Activated naive CD8-positive, alpha-beta T cell treated with anti-CD3 and anti-CD28 coated beads, Interleukin-2, amount 10 ng/mL, durations not matched to agents 7 days and 5 days (primary cell): ENCODE measurements at regions not wholly inside any gene's neighbourhood (a gene's known extent, or its start where the extent isn't known, plus 50 kb on each side); places are given as distances from the start of the nearest gene placed in this dataset.
A peak's percentile ranks its signal among the peaks of the same experiment; 100 is the strongest.
"Not testable (repeated sequence)": the region's sequence is repeated elsewhere in the genome, so short reads cannot be mapped to it uniquely, and the experiment has no call there.

ENCODE experiments used
- ATAC-seq: fragments of 150-1000 bp; cut with Tn5 transposase; one replicate; pipeline ENCODE4 v1.10.0; 2021; ENCODE audit warnings: low read depth, moderate library complexity
- POLR2A ChIA-PET: fragments of 350-600 bp; sonication (Branson Sonifier 250); formaldehyde crosslinking; loops from one replicate; lab custom pipeline; 2021; ENCODE audit warnings: antibody characterized with exemption; lab: Charles Lee
- DNase-seq: peaks from one replicate; pipeline ENCODE4 v3.0.0; 2021
- H3K27ac Mint-ChIP-seq: one replicate; pipeline ENCODE4 v1.8.0; 2022; ENCODE audit warnings: mild to moderate bottlenecking, mixed read lengths
- H3K27me3 Mint-ChIP-seq: one replicate; pipeline ENCODE4 v1.8.0; 2022; ENCODE audit warnings: mild to moderate bottlenecking, moderate library complexity, mixed read lengths
- H3K36me3 Mint-ChIP-seq: one replicate; pipeline ENCODE4 v1.8.0; 2021; ENCODE audit warnings: mild to moderate bottlenecking, mixed read lengths
- H3K4me1 Mint-ChIP-seq: one replicate; pipeline ENCODE4 v1.8.0; 2021; ENCODE audit warnings: mixed read lengths
- H3K4me3 Mint-ChIP-seq: one replicate; pipeline ENCODE4 v1.8.0; 2022; ENCODE audit warnings: mild to moderate bottlenecking, moderate library complexity, mixed read lengths
- H3K9me3 Mint-ChIP-seq: one replicate; pipeline ENCODE4 v1.8.0; 2021; ENCODE audit warnings: mixed read lengths

GRCh38 chr4:77355731-77356130 is 198.7 kb downstream of the CCNG2 start:
- Mint-ChIP-seq H3K4me1 (no peaks in the 10 kb centered on the region), H3K27ac (no peak overlapping the region), H3K9me3 (no peaks in the 10 kb centered on the region), H3K27me3 (no peaks in the 10 kb centered on the region), H3K36me3 (no peaks in the 10 kb centered on the region), H3K4me3 (no peak overlapping the region)
- POLR2A ChIA-PET = no interaction called here
- DNase-seq (no peak), ATAC-seq (no peak)

- POLR2A ChIA-PET = no interaction called here
- H3K27ac Mint-ChIP-seq = no peak overlapping the region
- H3K9me3 Mint-ChIP-seq = no peaks in the 10 kb centered on the region
- H3K27me3 Mint-ChIP-seq = no peaks in the 10 kb centered on the region
- no peak overlapping the region for H3K4me3 Mint-ChIP-seq
- H3K4me1 Mint-ChIP-seq = no peaks in the 10 kb centered on the region
- no peaks in the 10 kb centered on the region for H3K36me3 Mint-ChIP-seq
- DNase-seq (no peak), ATAC-seq (no peak)
Measured at GRCh38 chr4:77358315-77358928, 201.4 kb downstream of the CCNG2 start.

GRCh38 chr4:77360451-77360850 is 203.4 kb downstream of the CCNG2 start:
- POLR2A ChIA-PET = no interaction called here
- Mint-ChIP-seq H3K4me3 (no peak overlapping the region), H3K36me3 (no peaks in the 10 kb centered on the region), H3K9me3 (no peaks in the 10 kb centered on the region), H3K27me3 (no peaks in the 10 kb centered on the region), H3K4me1 (peaks cover 3% of the 10 kb centered on the region), H3K27ac (no peak overlapping the region)
- ATAC-seq = no peak
- no peak for DNase-seq

- ATAC-seq, H3K36me3 Mint-ChIP-seq, H3K27ac Mint-ChIP-seq, POLR2A ChIA-PET, DNase-seq, H3K4me1 Mint-ChIP-seq, H3K4me3 Mint-ChIP-seq, H3K9me3 Mint-ChIP-seq, H3K27me3 Mint-ChIP-seq: not testable (repeated sequence)
Measured at GRCh38 chr4:77366876-77367275, 209.9 kb downstream of the CCNG2 start.

- peaks cover 5% of the 10 kb centered on the region for H3K4me1 Mint-ChIP-seq
- no peak overlapping the region for H3K27ac Mint-ChIP-seq
- DNase-seq = no peak
- no peak for ATAC-seq
- no peaks in the 10 kb centered on the region for H3K36me3 Mint-ChIP-seq
- POLR2A ChIA-PET = no interaction called here
- no peaks in the 10 kb centered on the region for H3K9me3 Mint-ChIP-seq
- peaks cover 8% of the 10 kb centered on the region for H3K27me3 Mint-ChIP-seq
- no peak overlapping the region for H3K4me3 Mint-ChIP-seq
Measured at GRCh38 chr4:77367638-77368037, 210.6 kb downstream of the CCNG2 start.

GRCh38 chr4:77372375-77372774 is 215.4 kb downstream of the CCNG2 start:
- no peaks in the 10 kb centered on the region for H3K9me3 Mint-ChIP-seq
- POLR2A ChIA-PET = no interaction called here
- no peak overlapping the region for H3K27ac Mint-ChIP-seq
- H3K4me3 Mint-ChIP-seq = no peak overlapping the region
- no peak for DNase-seq
- H3K36me3 Mint-ChIP-seq = no peaks in the 10 kb centered on the region
- H3K4me1 Mint-ChIP-seq = peaks cover 3% of the 10 kb centered on the region
- ATAC-seq = no peak
- H3K27me3 Mint-ChIP-seq = peaks cover 8% of the 10 kb centered on the region

GRCh38 chr4:77375866-77376607 is 219.0 kb downstream of the CCNG2 start:
- no peaks in the 10 kb centered on the region for H3K9me3 Mint-ChIP-seq
- H3K4me1 Mint-ChIP-seq = peaks cover 2% of the 10 kb centered on the region
- no peak overlapping the region for H3K27ac Mint-ChIP-seq
- DNase-seq (no peak), ATAC-seq (no peak)
- H3K4me3 Mint-ChIP-seq = no peak overlapping the region
- H3K27me3 Mint-ChIP-seq = peaks cover 7% of the 10 kb centered on the region
- POLR2A ChIA-PET = no interaction called here
- no peaks in the 10 kb centered on the region for H3K36me3 Mint-ChIP-seq

GRCh38 chr4:77376788-77377460 is 219.9 kb downstream of the CCNG2 start:
- Mint-ChIP-seq H3K4me3 (no peak overlapping the region), H3K4me1 (peaks cover 2% of the 10 kb centered on the region), H3K27ac (no peak overlapping the region), H3K27me3 (peaks cover 7% of the 10 kb centered on the region), H3K9me3 (no peaks in the 10 kb centered on the region), H3K36me3 (no peaks in the 10 kb centered on the region)
- DNase-seq = no peak
- POLR2A ChIA-PET = no interaction called here
- ATAC-seq = no peak

GRCh38 chr4:77384094-77384493 is 221.5 kb upstream of the CXCL13 start:
- POLR2A ChIA-PET = no interaction called here
- Mint-ChIP-seq H3K4me1 (peaks cover 7% of the 10 kb centered on the region), H3K36me3 (no peaks in the 10 kb centered on the region), H3K9me3 (no peaks in the 10 kb centered on the region), H3K27ac (no peak overlapping the region), H3K27me3 (peaks cover 7% of the 10 kb centered on the region), H3K4me3 (no peak overlapping the region)
- ATAC-seq (no peak), DNase-seq (no peak)

GRCh38 chr4:77385124-77385969 is 220.3 kb upstream of the CXCL13 start:
- POLR2A ChIA-PET = no interaction called here
- no peak overlapping the region for H3K27ac Mint-ChIP-seq
- DNase-seq (peak; percentile 50), ATAC-seq (peak; percentile 66)
- H3K4me1 Mint-ChIP-seq = peaks cover 7% of the 10 kb centered on the region
- peaks cover 3% of the 10 kb centered on the region for H3K27me3 Mint-ChIP-seq
- H3K4me3 Mint-ChIP-seq = no peak overlapping the region
- no peaks in the 10 kb centered on the region for H3K9me3 Mint-ChIP-seq
- H3K36me3 Mint-ChIP-seq = no peaks in the 10 kb centered on the region

GRCh38 chr4:77393996-77394395 is 211.6 kb upstream of the CXCL13 start:
- no peaks in the 10 kb centered on the region for H3K4me1 Mint-ChIP-seq
- H3K27ac Mint-ChIP-seq = no peak overlapping the region
- H3K36me3 Mint-ChIP-seq = no peaks in the 10 kb centered on the region
- DNase-seq (no peak), ATAC-seq (no peak)
- peaks cover 1% of the 10 kb centered on the region for H3K27me3 Mint-ChIP-seq
- POLR2A ChIA-PET = no interaction called here
- H3K4me3 Mint-ChIP-seq = no peak overlapping the region
- no peaks in the 10 kb centered on the region for H3K9me3 Mint-ChIP-seq

- no peak overlapping the region for H3K27ac Mint-ChIP-seq
- ATAC-seq = no peak
- no peak overlapping the region for H3K4me3 Mint-ChIP-seq
- no peaks in the 10 kb centered on the region for H3K36me3 Mint-ChIP-seq
- H3K27me3 Mint-ChIP-seq = peaks cover 6% of the 10 kb centered on the region
- no peak for DNase-seq
- peaks cover 3% of the 10 kb centered on the region for H3K9me3 Mint-ChIP-seq
- POLR2A ChIA-PET = no interaction called here
- H3K4me1 Mint-ChIP-seq = no peaks in the 10 kb centered on the region
Measured at GRCh38 chr4:77395481-77395880, 210.1 kb upstream of the CXCL13 start.

- Mint-ChIP-seq H3K9me3 (peaks cover 3% of the 10 kb centered on the region), H3K36me3 (no peaks in the 10 kb centered on the region), H3K27me3 (peaks cover 17% of the 10 kb centered on the region), H3K4me3 (no peak overlapping the region), H3K27ac (no peak overlapping the region), H3K4me1 (no peaks in the 10 kb centered on the region)
- DNase-seq = no peak
- no peak for ATAC-seq
- POLR2A ChIA-PET = no interaction called here
Measured at GRCh38 chr4:77398256-77398655, 207.4 kb upstream of the CXCL13 start.
